GM19043 (cell line): ENCODE measurements at regions not wholly inside any gene's neighbourhood (a gene's known extent, or its start where the extent isn't known, plus 50 kb on each side); places are given as distances from the start of the nearest gene placed in this dataset.
"Not testable (repeated sequence)": the region's sequence is repeated elsewhere in the genome, so short reads cannot be mapped to it uniquely, and the experiment has no call there.

Experiments used
- ATAC-seq: cut with Tn5 transposase; IDR thresholded peaks from one replicate; pipeline ENCODE4 v1.9.1; 2021; ENCODE audit warnings: low read depth; ENCODE audit not compliant: unreplicated experiment

GRCh38 chr6:50451826-50452400 is 261.4 kb upstream of the TFAP2D start:
- no peak for ATAC-seq

GRCh38 chr6:50455029-50455428 is 258.3 kb upstream of the TFAP2D start:
- ATAC-seq = no peak

GRCh38 chr6:50457351-50457750 is 256.0 kb upstream of the TFAP2D start:
- no peak for ATAC-seq

- no peak for ATAC-seq
These were observed 251.6 kb upstream of the TFAP2D start for GRCh38 chr6:50461696-50462095.

- no peak for ATAC-seq
These were observed 249.4 kb upstream of the TFAP2D start for GRCh38 chr6:50463931-50464330.

DNA sequence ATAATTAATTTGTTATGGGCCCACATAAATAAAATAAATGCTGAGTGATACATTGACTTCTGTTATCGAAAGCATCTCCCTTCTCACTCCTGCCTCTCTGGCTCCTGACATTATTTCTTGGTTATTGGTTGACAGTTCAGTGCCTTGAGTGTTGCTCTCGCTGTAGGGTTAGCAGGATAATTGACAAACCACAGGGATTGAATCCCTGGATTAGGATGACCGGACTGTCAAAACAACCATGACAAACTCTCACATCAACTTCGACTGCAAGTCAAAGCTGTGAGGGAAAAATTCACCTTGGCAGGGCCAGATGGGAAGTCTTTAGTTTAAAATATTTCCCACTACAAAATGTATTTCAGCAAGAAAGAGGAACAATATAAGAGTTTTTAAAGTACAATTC is 245.4 kb upstream of the TFAP2D start:
- no peak for ATAC-seq

DNA sequence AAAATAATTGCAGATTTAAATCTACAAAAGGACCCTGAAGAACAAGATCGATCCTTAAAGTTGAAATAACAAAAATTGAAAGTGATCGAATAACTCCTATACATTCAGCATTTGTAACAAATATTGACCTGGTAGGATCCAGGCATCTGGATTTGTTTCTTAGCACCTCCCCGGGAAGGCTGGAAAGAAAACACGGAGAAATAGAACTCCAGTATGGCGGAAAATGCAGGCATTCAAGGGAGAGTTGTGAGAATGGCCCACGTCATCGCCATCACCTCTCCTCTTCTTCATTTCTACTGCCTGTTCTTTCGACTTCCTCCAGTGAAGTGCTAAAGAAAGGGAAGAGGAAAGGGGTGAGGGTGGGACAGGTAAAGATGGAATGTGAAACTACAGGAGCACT is 242.3 kb upstream of the TFAP2D start:
- ATAC-seq = no peak

- no peak for ATAC-seq
These were observed 203.0 kb upstream of the TFAP2D start for GRCh38 chr6:50510361-50510760.

DNA sequence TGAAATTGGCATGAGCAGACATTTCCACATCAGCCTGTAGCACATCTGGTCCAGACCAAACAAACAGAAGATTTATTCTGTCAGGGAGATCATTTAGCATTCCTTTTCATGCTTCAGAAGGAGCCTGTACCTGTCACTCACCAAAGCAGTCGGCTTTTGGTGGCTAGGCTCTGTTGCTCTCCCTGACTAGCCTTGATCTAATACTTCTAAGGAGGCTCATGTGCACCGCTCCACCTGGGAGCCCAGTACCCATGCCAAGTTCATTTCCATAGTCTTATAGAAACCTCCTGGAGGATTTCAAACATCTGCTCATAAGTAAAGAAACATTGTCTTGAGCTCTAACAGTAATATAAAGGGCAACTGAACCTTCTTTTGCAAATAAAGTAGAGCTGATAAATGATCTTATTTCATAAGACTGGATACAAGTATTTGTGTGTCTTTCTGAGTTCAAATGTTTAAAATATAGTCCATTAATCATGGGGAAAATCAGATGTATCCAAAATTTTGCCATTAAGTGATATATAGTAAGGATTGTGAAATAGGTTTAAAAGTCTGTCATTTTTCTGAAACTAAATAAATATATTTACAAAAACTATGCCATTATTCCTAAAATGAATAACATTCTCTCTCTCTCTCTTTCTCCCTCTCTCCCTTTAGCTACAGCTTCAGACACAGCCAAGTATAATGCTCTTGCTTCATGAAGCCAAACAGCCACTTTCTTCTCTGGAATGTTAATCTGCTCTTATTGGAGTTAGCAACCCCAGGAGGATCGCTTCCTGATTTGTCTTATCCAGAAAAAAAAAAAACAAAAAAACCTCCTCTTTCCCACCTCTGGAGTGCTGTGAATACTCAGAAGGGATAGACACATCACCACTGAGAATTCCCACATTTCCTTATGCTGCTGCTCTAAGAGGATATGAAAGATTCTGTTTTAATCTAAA is 192.7 kb upstream of the TFAP2D start:
- ATAC-seq = no peak

DNA sequence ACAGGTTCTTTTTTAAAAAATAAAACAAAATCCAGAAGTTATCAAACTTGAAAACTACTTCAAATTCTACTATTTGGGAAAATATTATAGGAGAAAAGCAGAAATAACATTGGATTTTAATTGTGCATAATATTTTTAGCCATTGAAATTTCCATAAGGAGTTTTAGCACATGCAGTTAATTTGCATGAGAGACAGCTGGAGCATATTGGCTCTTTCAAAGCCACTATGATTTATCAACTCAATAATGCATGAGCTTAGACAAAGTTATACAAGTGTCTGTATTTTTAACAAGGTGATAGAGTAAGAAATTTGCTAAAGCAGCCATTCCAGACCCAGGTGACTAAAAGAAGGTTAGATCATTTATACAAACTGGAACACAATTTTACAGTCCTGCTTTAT is 189.0 kb upstream of the TFAP2D start:
- no peak for ATAC-seq

- no peak for ATAC-seq
These were observed 185.3 kb upstream of the TFAP2D start for GRCh38 chr6:50527985-50528384.

DNA sequence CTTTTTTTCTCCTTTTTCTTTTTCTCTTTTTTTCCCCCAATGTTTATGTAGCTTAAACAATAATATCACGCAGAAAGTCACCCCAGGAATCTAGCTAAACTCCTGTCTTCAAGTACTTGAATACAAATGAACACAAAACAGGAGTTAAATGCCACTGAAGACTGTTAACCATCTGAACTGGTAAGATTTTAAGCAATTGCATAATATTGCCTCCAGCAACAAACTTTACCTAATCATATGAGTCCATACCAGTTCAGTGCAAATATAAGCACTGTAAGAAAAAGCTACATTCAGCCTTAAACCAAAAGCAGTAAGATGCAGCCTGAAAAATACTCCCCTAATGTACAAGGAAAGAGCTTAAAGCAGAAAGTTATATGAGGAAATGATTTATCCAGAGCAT is 173.9 kb upstream of the TFAP2D start:
- no peak for ATAC-seq

DNA sequence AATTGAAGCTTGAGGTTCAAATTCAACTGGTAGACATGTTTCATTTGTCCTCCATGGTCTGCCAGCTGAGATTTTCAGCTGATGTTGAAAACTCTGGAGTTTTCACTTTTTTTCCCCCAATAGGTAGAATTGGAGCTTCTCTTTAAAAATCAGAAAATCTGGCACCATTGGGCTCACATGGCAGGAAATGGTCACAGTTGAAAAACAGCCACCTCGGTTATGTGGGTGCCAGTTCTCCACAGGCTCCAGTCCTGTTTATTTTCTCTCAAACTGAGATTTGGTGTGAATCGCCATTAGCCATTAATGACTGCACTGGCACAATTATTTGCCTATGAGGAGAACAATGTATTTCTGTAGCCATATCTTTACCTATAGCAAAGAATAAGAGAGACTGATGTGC is 171.4 kb upstream of the TFAP2D start:
- ATAC-seq = no peak

DNA sequence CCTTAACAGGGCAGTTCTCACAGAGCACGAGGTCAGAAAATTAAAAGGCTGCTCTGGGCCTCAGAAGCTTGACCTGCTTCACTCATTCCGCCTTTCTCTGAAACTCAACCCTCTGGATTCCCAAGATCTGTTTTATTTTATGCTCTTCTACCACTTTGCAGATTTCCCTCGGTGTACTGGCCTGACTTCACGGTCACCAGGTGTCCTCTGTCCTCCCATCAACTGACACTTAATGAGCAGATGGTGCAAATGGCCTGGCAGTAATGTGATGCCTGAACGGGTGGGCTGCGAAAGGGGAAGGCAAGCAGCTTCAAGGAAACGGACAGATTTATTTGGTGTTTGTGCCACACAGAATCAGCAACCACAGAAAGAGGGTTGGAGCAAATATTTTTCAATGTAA is 169.7 kb upstream of the TFAP2D start:
- ATAC-seq = no peak

DNA sequence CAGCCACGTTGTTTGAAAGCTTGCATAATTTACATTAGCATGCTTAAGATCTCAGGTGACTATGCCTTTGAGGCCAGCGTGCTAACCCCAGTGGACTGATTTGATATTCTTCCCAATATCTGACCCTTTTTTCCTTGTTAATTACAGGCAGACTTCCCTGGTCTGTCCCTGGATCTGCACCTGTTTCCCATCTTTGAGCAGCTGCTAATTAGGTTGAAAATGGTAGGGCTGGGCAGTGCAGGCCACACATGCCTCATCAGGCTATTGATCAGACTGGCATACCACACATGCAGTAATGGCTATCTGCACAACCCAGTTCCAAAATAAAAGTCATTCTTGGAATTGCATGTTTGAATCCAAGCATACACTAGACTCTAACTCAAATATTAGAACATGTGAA is 164.3 kb upstream of the TFAP2D start:
- ATAC-seq = no peak

GRCh38 chr6:50549475-50549874 is 163.9 kb upstream of the TFAP2D start:
- ATAC-seq = no peak

DNA sequence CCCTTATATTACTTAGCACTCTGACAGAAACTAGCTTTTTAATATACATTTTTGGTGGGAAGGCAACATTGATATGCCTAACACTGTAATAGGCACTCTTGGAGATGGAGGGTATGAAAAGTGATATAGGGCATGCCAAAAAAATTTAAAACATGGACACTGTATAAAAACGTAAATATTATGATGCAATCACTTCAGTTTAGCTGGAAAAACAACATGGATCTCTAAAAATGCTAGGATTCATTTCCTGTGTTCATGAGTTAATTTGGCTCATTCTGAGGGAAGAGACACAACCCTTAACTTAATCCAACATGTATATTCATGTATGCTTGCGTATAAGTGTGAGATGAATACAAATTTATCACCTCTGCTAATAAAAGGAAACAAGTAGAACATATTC is 157.3 kb upstream of the TFAP2D start:
- ATAC-seq = no peak

GRCh38 chr6:50565004-50565403 is 148.3 kb upstream of the TFAP2D start:
- no peak for ATAC-seq

- not testable (repeated sequence) for ATAC-seq
These were observed 142.1 kb upstream of the TFAP2D start for GRCh38 chr6:50571230-50571629.

DNA sequence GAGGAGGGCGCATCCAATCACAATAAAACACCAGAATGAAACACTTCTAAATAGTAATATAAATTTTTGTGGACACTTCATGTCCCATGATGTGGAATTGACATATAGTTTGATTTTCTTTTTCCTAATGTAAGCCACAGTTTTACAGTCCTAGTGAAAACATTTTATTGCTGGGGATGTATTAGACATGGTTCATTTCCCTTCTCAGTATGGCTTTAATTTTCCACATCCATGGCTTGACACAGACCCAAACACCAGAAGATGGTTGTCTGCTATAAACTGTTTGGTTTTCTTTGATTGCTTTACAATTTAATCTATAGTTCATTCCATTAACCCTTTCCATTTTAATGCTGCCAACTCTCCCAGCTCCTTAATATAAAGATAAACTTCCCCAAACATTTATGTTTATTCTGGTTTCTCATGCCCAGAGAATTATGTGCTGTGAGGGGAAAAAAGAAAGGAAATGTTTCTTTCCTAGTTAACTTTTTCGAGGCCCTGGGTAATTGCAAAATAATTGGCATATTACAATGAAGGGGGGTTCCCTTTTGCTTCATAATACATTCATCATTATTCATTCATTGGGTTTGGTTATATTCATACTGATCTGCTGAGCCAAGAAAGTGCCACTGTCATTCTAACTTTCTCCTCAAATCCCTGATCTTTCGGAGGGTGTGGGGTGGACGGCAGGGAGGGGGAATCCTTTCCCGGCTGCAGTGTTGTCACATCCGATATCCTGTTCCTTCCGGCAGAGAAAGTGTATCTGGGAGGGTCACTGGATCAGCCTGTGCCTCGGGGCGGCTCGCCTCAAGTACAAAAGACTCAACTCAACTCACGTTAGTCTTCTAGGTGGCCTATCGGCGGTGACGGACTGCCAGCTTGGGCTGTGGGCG is 127.6 kb upstream of the TFAP2D start:
- ATAC-seq = no peak

GRCh38 chr6:50586331-50586675 is 127.0 kb upstream of the TFAP2D start:
- no peak for ATAC-seq
